ENCODE measurements at regions not wholly inside any gene's neighbourhood (a gene's known extent, or its start where the extent isn't known, plus 50 kb on each side); places are given as distances from the start of the nearest gene placed in this dataset.

DNA sequence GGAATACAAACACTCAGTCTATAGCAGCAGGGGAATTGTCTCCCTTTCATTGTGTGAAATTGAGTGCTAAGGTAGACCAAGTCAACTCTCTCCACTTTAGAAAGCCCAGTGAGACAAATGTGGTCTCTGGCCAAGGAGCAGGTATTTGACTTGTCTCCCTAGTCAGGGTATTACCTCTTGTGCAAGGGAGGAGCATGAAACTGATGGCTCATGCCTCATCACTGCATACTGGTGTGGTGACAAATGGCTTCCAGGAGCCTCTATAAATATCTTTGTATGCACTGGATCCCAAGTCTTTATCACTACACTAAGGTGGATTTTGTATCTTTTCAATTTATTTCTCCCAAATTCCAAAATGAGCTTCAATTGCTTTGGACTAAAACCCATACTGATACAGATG is 1477.6 kb downstream of the NLGN4Y start:
- H3K36me3 ChIP-seq (ENCODE audit: insufficient read depth) = no peaks in the 10 kb centered on the region
- no peak overlapping the region for H2AFZ ChIP-seq
- H3K27me3 ChIP-seq (ENCODE audit: insufficient read depth) = no peaks in the 10 kb centered on the region
- peaks cover 5% of the 10 kb centered on the region; the same call in 2 of the 3 replicates for H3K4me1 Mint-ChIP-seq
- H3F3A ChIP-seq (replicated peaks; ENCODE audit: low read depth) = no peaks in the 10 kb centered on the region
- H3K27me3 Mint-ChIP-seq (ENCODE audit: insufficient read depth, low read depth, poor library complexity) = no peaks in the 10 kb centered on the region
- no peak overlapping the region for H3K4me3 ChIP-seq
- DNase-seq (ENCODE audit: low spot score) (no peak), ATAC-seq (no peak)
- no peak overlapping the region for H3K27ac Mint-ChIP-seq
- TF ChIP-seq JUNB (IDR thresholded peaks at IDR 0.05; ENCODE audit: unreplicated experiment) (no peak), STAT1 (IDR thresholded peaks at IDR 0.05; ENCODE audit: unreplicated experiment) (no peak), POLR2AphosphoS5 (IDR thresholded peaks at IDR 0.05; ENCODE audit: low read depth) (no peak), ZNF114 (CRISPR knock-in tag; IDR thresholded peaks at IDR 0.05) (no peak), NANOG (IDR thresholded peaks at IDR 0.05; ENCODE audit: borderline replicate concordance) (no peak), EZH2 (IDR thresholded peaks at IDR 0.05; ENCODE audit: low read depth, unreplicated experiment) (no peak), EZH2phosphoT487 (IDR thresholded peaks at IDR 0.05; ENCODE audit: unreplicated experiment) (no peak), CREB1 (CRISPR knock-in tag; IDR thresholded peaks at IDR 0.05; ENCODE audit: low read depth) (no peak), ZNF331 (CRISPR knock-in tag; IDR thresholded peaks at IDR 0.05; ENCODE audit: low read depth) (no peak)
- TF ChIP-seq, protein P1, sequence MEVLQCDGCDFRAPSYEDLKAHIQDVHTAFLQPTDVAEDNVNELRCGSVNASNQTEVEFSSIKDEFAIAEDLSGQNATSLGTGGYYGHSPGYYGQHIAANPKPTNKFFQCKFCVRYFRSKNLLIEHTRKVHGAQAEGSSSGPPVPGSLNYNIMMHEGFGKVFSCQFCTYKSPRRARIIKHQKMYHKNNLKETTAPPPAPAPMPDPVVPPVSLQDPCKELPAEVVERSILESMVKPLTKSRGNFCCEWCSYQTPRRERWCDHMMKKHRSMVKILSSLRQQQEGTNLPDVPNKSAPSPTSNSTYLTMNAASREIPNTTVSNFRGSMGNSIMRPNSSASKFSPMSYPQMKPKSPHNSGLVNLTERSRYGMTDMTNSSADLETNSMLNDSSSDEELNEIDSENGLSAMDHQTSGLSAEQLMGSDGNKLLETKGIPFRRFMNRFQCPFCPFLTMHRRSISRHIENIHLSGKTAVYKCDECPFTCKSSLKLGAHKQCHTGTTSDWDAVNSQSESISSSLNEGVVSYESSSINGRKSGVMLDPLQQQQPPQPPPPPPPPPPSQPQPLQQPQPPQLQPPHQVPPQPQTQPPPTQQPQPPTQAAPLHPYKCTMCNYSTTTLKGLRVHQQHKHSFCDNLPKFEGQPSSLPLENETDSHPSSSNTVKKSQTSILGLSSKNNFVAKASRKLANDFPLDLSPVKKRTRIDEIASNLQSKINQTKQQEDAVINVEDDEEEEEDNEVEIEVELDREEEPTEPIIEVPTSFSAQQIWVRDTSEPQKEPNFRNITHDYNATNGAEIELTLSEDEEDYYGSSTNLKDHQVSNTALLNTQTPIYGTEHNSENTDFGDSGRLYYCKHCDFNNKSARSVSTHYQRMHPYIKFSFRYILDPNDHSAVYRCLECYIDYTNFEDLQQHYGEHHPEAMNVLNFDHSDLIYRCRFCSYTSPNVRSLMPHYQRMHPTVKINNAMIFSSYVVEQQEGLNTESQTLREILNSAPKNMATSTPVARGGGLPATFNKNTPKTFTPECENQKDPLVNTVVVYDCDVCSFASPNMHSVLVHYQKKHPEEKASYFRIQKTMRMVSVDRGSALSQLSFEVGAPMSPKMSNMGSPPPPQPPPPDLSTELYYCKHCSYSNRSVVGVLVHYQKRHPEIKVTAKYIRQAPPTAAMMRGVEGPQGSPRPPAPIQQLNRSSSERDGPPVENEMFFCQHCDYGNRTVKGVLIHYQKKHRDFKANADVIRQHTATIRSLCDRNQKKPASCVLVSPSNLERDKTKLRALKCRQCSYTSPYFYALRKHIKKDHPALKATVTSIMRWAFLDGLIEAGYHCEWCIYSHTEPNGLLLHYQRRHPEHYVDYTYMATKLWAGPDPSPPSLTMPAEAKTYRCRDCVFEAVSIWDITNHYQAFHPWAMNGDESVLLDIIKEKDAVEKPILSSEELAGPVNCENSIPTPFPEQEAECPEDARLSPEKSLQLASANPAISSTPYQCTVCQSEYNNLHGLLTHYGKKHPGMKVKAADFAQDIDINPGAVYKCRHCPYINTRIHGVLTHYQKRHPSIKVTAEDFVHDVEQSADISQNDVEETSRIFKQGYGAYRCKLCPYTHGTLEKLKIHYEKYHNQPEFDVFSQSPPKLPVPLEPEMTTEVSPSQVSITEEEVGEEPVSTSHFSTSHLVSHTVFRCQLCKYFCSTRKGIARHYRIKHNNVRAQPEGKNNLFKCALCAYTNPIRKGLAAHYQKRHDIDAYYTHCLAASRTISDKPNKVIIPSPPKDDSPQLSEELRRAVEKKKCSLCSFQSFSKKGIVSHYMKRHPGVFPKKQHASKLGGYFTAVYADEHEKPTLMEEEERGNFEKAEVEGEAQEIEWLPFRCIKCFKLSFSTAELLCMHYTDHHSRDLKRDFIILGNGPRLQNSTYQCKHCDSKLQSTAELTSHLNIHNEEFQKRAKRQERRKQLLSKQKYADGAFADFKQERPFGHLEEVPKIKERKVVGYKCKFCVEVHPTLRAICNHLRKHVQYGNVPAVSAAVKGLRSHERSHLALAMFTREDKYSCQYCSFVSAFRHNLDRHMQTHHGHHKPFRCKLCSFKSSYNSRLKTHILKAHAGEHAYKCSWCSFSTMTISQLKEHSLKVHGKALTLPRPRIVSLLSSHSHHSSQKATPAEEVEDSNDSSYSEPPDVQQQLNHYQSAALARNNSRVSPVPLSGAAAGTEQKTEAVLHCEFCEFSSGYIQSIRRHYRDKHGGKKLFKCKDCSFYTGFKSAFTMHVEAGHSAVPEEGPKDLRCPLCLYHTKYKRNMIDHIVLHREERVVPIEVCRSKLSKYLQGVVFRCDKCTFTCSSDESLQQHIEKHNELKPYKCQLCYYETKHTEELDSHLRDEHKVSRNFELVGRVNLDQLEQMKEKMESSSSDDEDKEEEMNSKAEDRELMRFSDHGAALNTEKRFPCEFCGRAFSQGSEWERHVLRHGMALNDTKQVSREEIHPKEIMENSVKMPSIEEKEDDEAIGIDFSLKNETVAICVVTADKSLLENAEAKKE (CRISPR knock-in tag; IDR thresholded peaks at IDR 0.05) = no peak
- TF ChIP-seq, protein P2, sequence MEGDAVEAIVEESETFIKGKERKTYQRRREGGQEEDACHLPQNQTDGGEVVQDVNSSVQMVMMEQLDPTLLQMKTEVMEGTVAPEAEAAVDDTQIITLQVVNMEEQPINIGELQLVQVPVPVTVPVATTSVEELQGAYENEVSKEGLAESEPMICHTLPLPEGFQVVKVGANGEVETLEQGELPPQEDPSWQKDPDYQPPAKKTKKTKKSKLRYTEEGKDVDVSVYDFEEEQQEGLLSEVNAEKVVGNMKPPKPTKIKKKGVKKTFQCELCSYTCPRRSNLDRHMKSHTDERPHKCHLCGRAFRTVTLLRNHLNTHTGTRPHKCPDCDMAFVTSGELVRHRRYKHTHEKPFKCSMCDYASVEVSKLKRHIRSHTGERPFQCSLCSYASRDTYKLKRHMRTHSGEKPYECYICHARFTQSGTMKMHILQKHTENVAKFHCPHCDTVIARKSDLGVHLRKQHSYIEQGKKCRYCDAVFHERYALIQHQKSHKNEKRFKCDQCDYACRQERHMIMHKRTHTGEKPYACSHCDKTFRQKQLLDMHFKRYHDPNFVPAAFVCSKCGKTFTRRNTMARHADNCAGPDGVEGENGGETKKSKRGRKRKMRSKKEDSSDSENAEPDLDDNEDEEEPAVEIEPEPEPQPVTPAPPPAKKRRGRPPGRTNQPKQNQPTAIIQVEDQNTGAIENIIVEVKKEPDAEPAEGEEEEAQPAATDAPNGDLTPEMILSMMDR (conservative IDR thresholded peaks at IDR 0.05; ENCODE audit: low read depth in 2 of 2) = no peak
- TF ChIP-seq, protein P3, sequence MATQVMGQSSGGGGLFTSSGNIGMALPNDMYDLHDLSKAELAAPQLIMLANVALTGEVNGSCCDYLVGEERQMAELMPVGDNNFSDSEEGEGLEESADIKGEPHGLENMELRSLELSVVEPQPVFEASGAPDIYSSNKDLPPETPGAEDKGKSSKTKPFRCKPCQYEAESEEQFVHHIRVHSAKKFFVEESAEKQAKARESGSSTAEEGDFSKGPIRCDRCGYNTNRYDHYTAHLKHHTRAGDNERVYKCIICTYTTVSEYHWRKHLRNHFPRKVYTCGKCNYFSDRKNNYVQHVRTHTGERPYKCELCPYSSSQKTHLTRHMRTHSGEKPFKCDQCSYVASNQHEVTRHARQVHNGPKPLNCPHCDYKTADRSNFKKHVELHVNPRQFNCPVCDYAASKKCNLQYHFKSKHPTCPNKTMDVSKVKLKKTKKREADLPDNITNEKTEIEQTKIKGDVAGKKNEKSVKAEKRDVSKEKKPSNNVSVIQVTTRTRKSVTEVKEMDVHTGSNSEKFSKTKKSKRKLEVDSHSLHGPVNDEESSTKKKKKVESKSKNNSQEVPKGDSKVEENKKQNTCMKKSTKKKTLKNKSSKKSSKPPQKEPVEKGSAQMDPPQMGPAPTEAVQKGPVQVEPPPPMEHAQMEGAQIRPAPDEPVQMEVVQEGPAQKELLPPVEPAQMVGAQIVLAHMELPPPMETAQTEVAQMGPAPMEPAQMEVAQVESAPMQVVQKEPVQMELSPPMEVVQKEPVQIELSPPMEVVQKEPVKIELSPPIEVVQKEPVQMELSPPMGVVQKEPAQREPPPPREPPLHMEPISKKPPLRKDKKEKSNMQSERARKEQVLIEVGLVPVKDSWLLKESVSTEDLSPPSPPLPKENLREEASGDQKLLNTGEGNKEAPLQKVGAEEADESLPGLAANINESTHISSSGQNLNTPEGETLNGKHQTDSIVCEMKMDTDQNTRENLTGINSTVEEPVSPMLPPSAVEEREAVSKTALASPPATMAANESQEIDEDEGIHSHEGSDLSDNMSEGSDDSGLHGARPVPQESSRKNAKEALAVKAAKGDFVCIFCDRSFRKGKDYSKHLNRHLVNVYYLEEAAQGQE (IDR thresholded peaks at IDR 0.05; ENCODE audit: unreplicated experiment) = no peak
- TF ChIP-seq, protein P4, sequence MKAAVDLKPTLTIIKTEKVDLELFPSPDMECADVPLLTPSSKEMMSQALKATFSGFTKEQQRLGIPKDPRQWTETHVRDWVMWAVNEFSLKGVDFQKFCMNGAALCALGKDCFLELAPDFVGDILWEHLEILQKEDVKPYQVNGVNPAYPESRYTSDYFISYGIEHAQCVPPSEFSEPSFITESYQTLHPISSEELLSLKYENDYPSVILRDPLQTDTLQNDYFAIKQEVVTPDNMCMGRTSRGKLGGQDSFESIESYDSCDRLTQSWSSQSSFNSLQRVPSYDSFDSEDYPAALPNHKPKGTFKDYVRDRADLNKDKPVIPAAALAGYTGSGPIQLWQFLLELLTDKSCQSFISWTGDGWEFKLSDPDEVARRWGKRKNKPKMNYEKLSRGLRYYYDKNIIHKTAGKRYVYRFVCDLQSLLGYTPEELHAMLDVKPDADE (IDR thresholded peaks at IDR 0.05) = no peak
- no peaks in the 10 kb centered on the region for H3K79me2 ChIP-seq (replicated peaks; ENCODE audit: insufficient read depth)
- H4K20me1 ChIP-seq (replicated peaks; ENCODE audit: insufficient read depth) = no peaks in the 10 kb centered on the region
- H3K4me2 ChIP-seq = no peak overlapping the region
- H3K9me2 ChIP-seq (ENCODE audit: insufficient read depth) = no peaks in the 10 kb centered on the region
- H3K36me3 Mint-ChIP-seq (ENCODE audit: low read depth) = no peaks in the 10 kb centered on the region
- peaks cover 6% of the 10 kb centered on the region; the same call in 1 of the 2 replicates for H3K4me1 ChIP-seq (ENCODE audit: insufficient read depth)
- H3K27ac ChIP-seq (ENCODE audit: low read depth) = no peak overlapping the region
- H3K9me3 Mint-ChIP-seq = no peaks in the 10 kb centered on the region
- no peak overlapping the region for H3K4me3 Mint-ChIP-seq

All from GM23338 (cell line).